ENCODE measurements at regions not wholly inside any gene's neighbourhood (a gene's known extent, or its start where the extent isn't known, plus 50 kb on each side); places are given as distances from the start of the nearest gene placed in this dataset.

- TF ChIP-seq POLR2A (IDR thresholded peaks at IDR 0.05) (no peak), CTCF (IDR thresholded peaks at IDR 0.05) (no peak), POLR2AphosphoS5 (IDR thresholded peaks at IDR 0.05; ENCODE audit: insufficient read depth in 1 of 2, low read depth in 1 of 2) (no peak)
These were observed 86.9 kb upstream of the ATP10A start for GRCh38 chr15:25950014-25950413.

Data from vagina (tissue), 2 donors.